Mesendoderm (in vitro differentiated cells): ENCODE measurements at regions not wholly inside any gene's neighbourhood (a gene's known extent, or its start where the extent isn't known, plus 50 kb on each side); places are given as distances from the start of the nearest gene placed in this dataset.

Experiments
- DNase-seq: peaks from one replicate; pipeline ENCODE4 v3.0.0; 2013
- H2AK5ac ChIP-seq: 2 replicates; pipeline ENCODE4 v1.6.1; 2013; ENCODE audit warnings: low read length, inconsistent platforms
- H2BK120ac ChIP-seq: 2 replicates; pipeline ENCODE4 v1.6.1; 2013; ENCODE audit warnings: low read depth, mild to moderate bottlenecking, low read length, moderate library complexity, mixed read lengths
- H2BK15ac ChIP-seq: replicated peaks from 2 replicates; pipeline ENCODE4 v1.6.1; 2013; ENCODE audit warnings: low read depth, mild to moderate bottlenecking, moderate library complexity
- H2BK5ac ChIP-seq: 2 replicates; pipeline ENCODE4 v1.6.1; 2013; ENCODE audit warnings: low read length, inconsistent platforms
- H3K18ac ChIP-seq: 2 replicates; pipeline ENCODE4 v1.6.1; 2013; ENCODE audit warnings: mild to moderate bottlenecking, low read length, mixed read lengths
- H3K23ac ChIP-seq: one replicate; pipeline ENCODE4 v1.6.1; 2013; ENCODE audit warnings: low read length
- H3K27ac ChIP-seq: 2 replicates; pipeline ENCODE4 v1.5.1; 2013; ENCODE audit warnings: low read depth, mild to moderate bottlenecking, inconsistent platforms, low read length, moderate library complexity
- H3K27me3 ChIP-seq: 2 replicates; pipeline ENCODE4 v1.6.1; 2013; ENCODE audit warnings: low read length, control low read depth, mild to moderate bottlenecking, inconsistent platforms; ENCODE audit not compliant: insufficient read depth, poor library complexity
- H3K36me3 ChIP-seq: 2 replicates; pipeline ENCODE4 v1.6.1; 2013; ENCODE audit warnings: low read length, inconsistent platforms; ENCODE audit not compliant: control insufficient read depth, insufficient read depth
- H3K4ac ChIP-seq: one replicate; pipeline ENCODE4 v1.6.1; 2013; ENCODE audit warnings: low read depth, mild to moderate bottlenecking, low read length, moderate library complexity
- H3K4me1 ChIP-seq: 2 replicates; pipeline ENCODE4 v1.6.1; 2013; ENCODE audit warnings: low read depth, low read length, inconsistent platforms; ENCODE audit not compliant: control insufficient read depth
- H3K4me2 ChIP-seq: 2 replicates; pipeline ENCODE4 v1.6.1; 2013; ENCODE audit warnings: low read length
- H3K4me3 ChIP-seq: 2 replicates; pipeline ENCODE4 v1.5.1; 2013; ENCODE audit warnings: mild to moderate bottlenecking, low read length
- H3K56ac ChIP-seq: one replicate; pipeline ENCODE4 v1.6.1; 2013; ENCODE audit warnings: low read length
- H3K79me1 ChIP-seq: 2 replicates; pipeline ENCODE4 v1.6.1; 2013; ENCODE audit warnings: low read length, inconsistent platforms
- H3K79me2 ChIP-seq: 2 replicates; pipeline ENCODE4 v1.6.1; 2013; ENCODE audit warnings: mild to moderate bottlenecking, low read length; ENCODE audit not compliant: control insufficient read depth, insufficient read depth
- H3K9ac ChIP-seq: 2 replicates; pipeline ENCODE4 v1.6.1; 2013; ENCODE audit warnings: low read length, inconsistent platforms
- H4K5ac ChIP-seq: one replicate; pipeline ENCODE4 v1.6.1; 2013; ENCODE audit warnings: low read length
- H4K8ac ChIP-seq: one replicate; pipeline ENCODE4 v1.6.1; 2013; ENCODE audit warnings: low read depth, mild to moderate bottlenecking, control low read depth, low read length, moderate library complexity
- WGBS: extraction: QIAGEN DNeasy Blood & Tissue Kit; methylation state at CpG from one replicate; pipeline ENCODE4 v1.1.7; 2013; ENCODE audit warnings: low lambda C conversion rate, missing lambda C conversion rate; ENCODE audit not compliant: insufficient coverage; ENCODE audit errors: extremely low coverage; 5-methylcytosine and 5-hydroxymethylcytosine counted together

DNA sequence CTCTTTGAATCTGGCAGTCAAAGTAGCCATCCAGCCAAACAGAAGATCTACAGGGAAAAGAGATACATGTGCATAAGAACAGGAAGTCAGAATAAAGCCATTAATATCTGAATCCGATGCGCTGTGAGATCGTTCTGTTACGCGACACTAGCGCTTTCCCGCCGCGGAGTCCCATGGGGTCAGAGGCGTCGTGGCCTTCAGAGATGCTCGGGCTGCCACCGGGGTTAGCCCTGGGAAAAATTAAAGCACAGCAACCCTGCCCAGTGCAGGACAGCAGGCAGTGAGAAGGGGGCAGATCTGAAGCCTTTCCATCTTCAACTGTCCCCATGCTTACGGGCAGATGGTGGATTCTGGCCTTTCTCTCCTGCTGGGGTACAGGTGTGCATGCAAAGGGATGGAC is 225.6 kb upstream of the MGMT start:
- Histone ChIP-seq H3K79me2 (no peaks in the 10 kb centered on the region), H4K8ac (no peak overlapping the region), H3K79me1 (no peaks in the 10 kb centered on the region), H3K4ac (no peak overlapping the region), H2BK15ac (no peak overlapping the region), H2BK120ac (no peak overlapping the region), H3K4me1 (no peaks in the 10 kb centered on the region), H3K27me3 (no peaks in the 10 kb centered on the region), H3K4me3 (no peak overlapping the region), H3K4me2 (no peak overlapping the region), H3K9ac (no peak overlapping the region), H2BK5ac (no peak overlapping the region), H3K36me3 (no peaks in the 10 kb centered on the region), H3K27ac (no peak overlapping the region), H3K56ac (no peak overlapping the region), H3K23ac (no peak overlapping the region), H4K5ac (no peak overlapping the region), H2AK5ac (no peak overlapping the region), H3K18ac (no peak overlapping the region)
- no CpG with 5 or more reads among the region's 14 CpGs for WGBS
- no peak for DNase-seq

GRCh38 chr10:129244298-129244697 is 222.7 kb upstream of the MGMT start:
- Histone ChIP-seq H4K8ac (no peak overlapping the region), H3K4me2 (no peak overlapping the region), H3K36me3 (no peaks in the 10 kb centered on the region), H3K79me1 (no peaks in the 10 kb centered on the region), H2BK120ac (no peak overlapping the region), H3K23ac (no peak overlapping the region), H3K18ac (no peak overlapping the region), H3K4ac (no peak overlapping the region), H4K5ac (no peak overlapping the region), H3K4me3 (no peak overlapping the region), H3K56ac (no peak overlapping the region), H2BK15ac (no peak overlapping the region), H3K4me1 (no peaks in the 10 kb centered on the region), H3K9ac (no peak overlapping the region), H2AK5ac (no peak overlapping the region), H2BK5ac (no peak overlapping the region), H3K27ac (no peak overlapping the region), H3K79me2 (no peaks in the 10 kb centered on the region), H3K27me3 (no peaks in the 10 kb centered on the region)
- WGBS: no CpG with 5 or more reads among the region's 9 CpGs
- no peak for DNase-seq

GRCh38 chr10:129244757-129245156 is 222.3 kb upstream of the MGMT start:
- H2AK5ac ChIP-seq: no peak overlapping the region
- no peaks in the 10 kb centered on the region for H3K27me3 ChIP-seq
- H3K4ac ChIP-seq: no peak overlapping the region
- WGBS: no CpG with 5 or more reads among the region's 9 CpGs
- no peak overlapping the region for H2BK5ac ChIP-seq
- no peaks in the 10 kb centered on the region for H3K4me1 ChIP-seq
- no peak overlapping the region for H4K5ac ChIP-seq
- no peak overlapping the region for H2BK120ac ChIP-seq
- no peak overlapping the region for H3K23ac ChIP-seq
- no peak overlapping the region for H2BK15ac ChIP-seq
- H3K27ac ChIP-seq: no peak overlapping the region
- no peak overlapping the region for H3K18ac ChIP-seq
- no peak for DNase-seq
- no peak overlapping the region for H3K9ac ChIP-seq
- H3K79me1 ChIP-seq: no peaks in the 10 kb centered on the region
- no peak overlapping the region for H4K8ac ChIP-seq
- H3K56ac ChIP-seq: no peak overlapping the region
- H3K36me3 ChIP-seq: no peaks in the 10 kb centered on the region
- H3K4me2 ChIP-seq: no peak overlapping the region
- no peaks in the 10 kb centered on the region for H3K79me2 ChIP-seq
- H3K4me3 ChIP-seq: no peak overlapping the region

DNA sequence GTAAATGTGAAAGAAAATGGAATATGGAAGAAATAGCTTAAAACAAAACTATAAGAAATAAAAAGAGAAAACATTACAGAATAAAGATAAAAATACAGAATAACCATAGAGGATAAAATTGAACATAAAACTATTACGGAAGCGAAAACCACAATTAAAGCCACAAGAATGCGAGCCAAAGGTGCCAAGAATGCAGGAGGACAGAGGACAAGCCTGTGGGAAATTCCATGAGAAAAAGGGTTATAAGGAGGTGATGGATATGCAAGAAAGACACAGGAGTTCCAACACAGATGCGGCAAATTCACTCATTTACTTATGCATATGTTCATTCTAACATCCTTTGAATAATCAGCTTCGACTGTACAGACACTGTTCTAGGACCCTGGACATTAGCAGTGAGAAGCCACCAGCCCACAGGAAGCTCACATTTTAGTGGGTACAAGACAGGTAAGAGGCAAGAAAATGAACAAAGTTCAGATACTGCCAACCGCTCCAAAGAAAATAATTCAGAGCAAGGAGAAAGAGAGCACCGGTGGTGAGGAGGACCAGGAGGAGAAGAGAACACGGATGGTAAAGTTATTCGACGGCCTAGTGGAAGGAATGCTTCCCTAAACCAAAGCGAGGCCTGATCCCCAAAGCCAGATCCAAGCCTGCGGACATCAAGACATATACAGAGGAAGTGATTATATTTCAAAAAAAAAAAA is 213.7 kb upstream of the MGMT start:
- Histone ChIP-seq H2AK5ac (no peak overlapping the region), H3K4me1 (no peaks in the 10 kb centered on the region), H3K4me3 (no peak overlapping the region), H3K4ac (no peak overlapping the region), H3K79me2 (no peaks in the 10 kb centered on the region), H2BK5ac (no peak overlapping the region), H3K56ac (no peak overlapping the region), H3K23ac (no peak overlapping the region), H3K79me1 (no peaks in the 10 kb centered on the region), H3K36me3 (no peaks in the 10 kb centered on the region), H3K18ac (no peak overlapping the region), H2BK120ac (no peak overlapping the region), H3K9ac (no peak overlapping the region), H2BK15ac (no peak overlapping the region), H4K8ac (no peak overlapping the region), H3K4me2 (no peak overlapping the region), H3K27ac (no peak overlapping the region), H4K5ac (no peak overlapping the region), H3K27me3 (no peaks in the 10 kb centered on the region)
- peak; percentile 8 for DNase-seq
- no CpG with 5 or more reads among the region's 12 CpGs for WGBS

DNA sequence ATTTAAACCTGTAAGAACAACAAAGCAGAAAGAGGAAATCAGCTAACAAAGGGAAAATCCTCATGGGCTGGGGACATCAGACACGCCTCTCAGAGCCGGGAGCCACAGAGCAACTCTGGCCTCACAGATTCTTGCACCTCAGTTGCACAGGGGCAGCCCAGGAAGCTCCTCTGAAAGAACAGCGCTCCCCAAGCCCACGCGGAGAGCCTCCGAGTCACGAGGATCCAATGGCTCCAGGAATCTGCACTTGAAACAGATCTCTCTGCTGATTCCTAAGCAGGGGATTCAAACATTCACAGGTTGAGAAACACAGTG is 213.2 kb upstream of the MGMT start:
- no peak overlapping the region for H3K27ac ChIP-seq
- WGBS: no CpG with 5 or more reads among the region's 7 CpGs

GRCh38 chr10:129258283-129258923 is 208.6 kb upstream of the MGMT start:
- no CpG with 5 or more reads among the region's 9 CpGs for WGBS
- Histone ChIP-seq H3K27ac (no peak overlapping the region), H3K27me3 (no peaks in the 10 kb centered on the region), H4K8ac (no peak overlapping the region), H3K4me2 (no peak overlapping the region), H3K56ac (no peak overlapping the region), H3K4me3 (no peak overlapping the region), H3K79me2 (no peaks in the 10 kb centered on the region), H3K9ac (no peak overlapping the region), H2BK15ac (no peak overlapping the region), H3K36me3 (no peaks in the 10 kb centered on the region), H2BK5ac (no peak overlapping the region), H3K23ac (no peak overlapping the region), H2BK120ac (no peak overlapping the region), H3K4ac (no peak overlapping the region), H3K4me1 (no peaks in the 10 kb centered on the region), H3K79me1 (no peaks in the 10 kb centered on the region), H3K18ac (no peak overlapping the region), H2AK5ac (no peak overlapping the region), H4K5ac (no peak overlapping the region)
- DNase-seq: no peak

More for the DNA sequence above, 213.2 kb upstream of the MGMT start:
- no peak overlapping the region for H3K4me2 ChIP-seq
- no peak overlapping the region for H3K4me3 ChIP-seq
- no peak overlapping the region for H4K8ac ChIP-seq
- no peak overlapping the region for H4K5ac ChIP-seq
- peak; percentile 4 for DNase-seq
- H3K27me3 ChIP-seq: no peaks in the 10 kb centered on the region
- H3K18ac ChIP-seq: no peak overlapping the region
- no peak overlapping the region for H2AK5ac ChIP-seq
- no peaks in the 10 kb centered on the region for H3K79me2 ChIP-seq
- H2BK5ac ChIP-seq: no peak overlapping the region
- no peak overlapping the region for H3K23ac ChIP-seq
- H2BK120ac ChIP-seq: no peak overlapping the region
- H3K56ac ChIP-seq: no peak overlapping the region
- no peak overlapping the region for H3K9ac ChIP-seq
- H3K79me1 ChIP-seq: no peaks in the 10 kb centered on the region
- no peaks in the 10 kb centered on the region for H3K36me3 ChIP-seq
- H3K4ac ChIP-seq: no peak overlapping the region
- no peak overlapping the region for H2BK15ac ChIP-seq
- no peaks in the 10 kb centered on the region for H3K4me1 ChIP-seq
